PC-9 (cell line): ENCODE measurements at regions not wholly inside any gene's neighbourhood (a gene's known extent, or its start where the extent isn't known, plus 50 kb on each side); places are given as distances from the start of the nearest gene placed in this dataset.

ENCODE experiments used
- CTCF ChIP-seq: fragments of 200-600 bp; sonication (generic); conservative IDR thresholded peaks from 2 replicates; pipeline ENCODE4 v1.6.1; 2017; ENCODE audit warnings: mixed run types, antibody characterized with exemption, mild to moderate bottlenecking, moderate library complexity
- EZH2 ChIP-seq: fragments of 200-600 bp; sonication (generic); IDR thresholded peaks from 2 replicates; pipeline ENCODE4 v1.8.0; 2017; ENCODE audit warnings: antibody characterized with exemption, low read depth

GRCh38 chr1:37319284-37319683 lies 155.1 kb upstream of the ZC3H12A start:
- TF ChIP-seq EZH2 (no peak), CTCF (no peak)
